Gastrocnemius medialis (tissue), 4 donors: ENCODE measurements at regions not wholly inside any gene's neighbourhood (a gene's known extent, or its start where the extent isn't known, plus 50 kb on each side); places are given as distances from the start of the nearest gene placed in this dataset.

Experiments used
- POLR2A ChIP-seq, 2 donors: fragments of 450-650 bp; IDR thresholded peaks; one replicate each; pipeline ENCODE4 v1.6.1; 2017; ENCODE audit warnings: antibody characterized with exemption in 2 of 2, mild to moderate bottlenecking in 2 of 2, moderate library complexity in 2 of 2
- TF ChIP-seq, protein P1 (sequence below), 5 experiments: fragments of 450-650 bp in 3 of 5; fragments of 200-600 bp in 2 of 5; sonication (generic) in 2 of 5; IDR thresholded peaks in 4 of 5; conservative IDR thresholded peaks in 1 of 5; 1 replicate in 4 of 5; 2 replicates in 1 of 5; pipeline ENCODE4 v1.5.1; 2016 to 2019; ENCODE audit warnings: antibody characterized with exemption in 5 of 5, mild to moderate bottlenecking in 3 of 5, moderate library complexity in 3 of 5

GRCh38 chr4:167730769-167731168, 361.6 kb upstream of the ANXA10 start:
- TF ChIP-seq, protein P1, sequence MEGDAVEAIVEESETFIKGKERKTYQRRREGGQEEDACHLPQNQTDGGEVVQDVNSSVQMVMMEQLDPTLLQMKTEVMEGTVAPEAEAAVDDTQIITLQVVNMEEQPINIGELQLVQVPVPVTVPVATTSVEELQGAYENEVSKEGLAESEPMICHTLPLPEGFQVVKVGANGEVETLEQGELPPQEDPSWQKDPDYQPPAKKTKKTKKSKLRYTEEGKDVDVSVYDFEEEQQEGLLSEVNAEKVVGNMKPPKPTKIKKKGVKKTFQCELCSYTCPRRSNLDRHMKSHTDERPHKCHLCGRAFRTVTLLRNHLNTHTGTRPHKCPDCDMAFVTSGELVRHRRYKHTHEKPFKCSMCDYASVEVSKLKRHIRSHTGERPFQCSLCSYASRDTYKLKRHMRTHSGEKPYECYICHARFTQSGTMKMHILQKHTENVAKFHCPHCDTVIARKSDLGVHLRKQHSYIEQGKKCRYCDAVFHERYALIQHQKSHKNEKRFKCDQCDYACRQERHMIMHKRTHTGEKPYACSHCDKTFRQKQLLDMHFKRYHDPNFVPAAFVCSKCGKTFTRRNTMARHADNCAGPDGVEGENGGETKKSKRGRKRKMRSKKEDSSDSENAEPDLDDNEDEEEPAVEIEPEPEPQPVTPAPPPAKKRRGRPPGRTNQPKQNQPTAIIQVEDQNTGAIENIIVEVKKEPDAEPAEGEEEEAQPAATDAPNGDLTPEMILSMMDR (IDR thresholded peaks at IDR 0.05 in 4 of 5, conservative IDR thresholded peaks at IDR 0.05 in 1 of 5): no peak
- TF ChIP-seq POLR2A (IDR thresholded peaks at IDR 0.05): no peak
